ENCODE measurements at regions not wholly inside any gene's neighbourhood (a gene's known extent, or its start where the extent isn't known, plus 50 kb on each side); places are given as distances from the start of the nearest gene placed in this dataset.

DNA sequence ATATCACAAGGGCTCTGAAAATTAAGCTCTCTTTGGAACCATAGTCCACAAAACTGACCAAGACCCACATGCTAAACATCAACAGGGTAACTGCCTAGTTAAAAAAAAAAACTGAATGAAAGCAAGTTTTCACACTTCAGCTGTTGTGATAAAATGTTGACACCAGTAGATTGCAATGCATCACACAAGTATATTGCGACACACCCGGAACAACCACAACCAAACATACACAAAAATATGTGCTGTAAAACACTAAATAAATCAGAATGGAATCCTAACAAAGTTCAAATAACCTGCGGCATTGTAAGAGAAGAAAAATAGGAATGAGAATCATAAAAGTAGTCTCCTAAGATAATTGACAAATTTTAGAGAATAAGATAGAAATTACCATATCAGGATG is 710.3 kb downstream of the AACS start:
- intact Hi-C loops (cut with DNase I; ENCODE audit: low total_unique reads), result no loop called here
- H3K27ac ChIP-seq, result no peak overlapping the region
- H3K27me3 ChIP-seq, result no peaks in the 10 kb centered on the region
- DNase-seq, result no peak
- no peak for ATAC-seq
- TF ChIP-seq POLR2A (IDR thresholded peaks at IDR 0.05), result no peak
- TF ChIP-seq, protein P1, sequence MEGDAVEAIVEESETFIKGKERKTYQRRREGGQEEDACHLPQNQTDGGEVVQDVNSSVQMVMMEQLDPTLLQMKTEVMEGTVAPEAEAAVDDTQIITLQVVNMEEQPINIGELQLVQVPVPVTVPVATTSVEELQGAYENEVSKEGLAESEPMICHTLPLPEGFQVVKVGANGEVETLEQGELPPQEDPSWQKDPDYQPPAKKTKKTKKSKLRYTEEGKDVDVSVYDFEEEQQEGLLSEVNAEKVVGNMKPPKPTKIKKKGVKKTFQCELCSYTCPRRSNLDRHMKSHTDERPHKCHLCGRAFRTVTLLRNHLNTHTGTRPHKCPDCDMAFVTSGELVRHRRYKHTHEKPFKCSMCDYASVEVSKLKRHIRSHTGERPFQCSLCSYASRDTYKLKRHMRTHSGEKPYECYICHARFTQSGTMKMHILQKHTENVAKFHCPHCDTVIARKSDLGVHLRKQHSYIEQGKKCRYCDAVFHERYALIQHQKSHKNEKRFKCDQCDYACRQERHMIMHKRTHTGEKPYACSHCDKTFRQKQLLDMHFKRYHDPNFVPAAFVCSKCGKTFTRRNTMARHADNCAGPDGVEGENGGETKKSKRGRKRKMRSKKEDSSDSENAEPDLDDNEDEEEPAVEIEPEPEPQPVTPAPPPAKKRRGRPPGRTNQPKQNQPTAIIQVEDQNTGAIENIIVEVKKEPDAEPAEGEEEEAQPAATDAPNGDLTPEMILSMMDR (IDR thresholded peaks at IDR 0.05 in 4 of 5, conservative IDR thresholded peaks at IDR 0.05 in 1 of 5), result no peak
- H3K36me3 ChIP-seq, result no peaks in the 10 kb centered on the region
- no peaks in the 10 kb centered on the region for H3K4me1 ChIP-seq
- in situ Hi-C loops (cut with MboI; ENCODE audit: low sequenced_read_pairs in 4 of 4), result no loop called here
- H3K9me3 ChIP-seq, result no peaks in the 10 kb centered on the region
- H3K4me3 ChIP-seq, result no peak overlapping the region

DNA sequence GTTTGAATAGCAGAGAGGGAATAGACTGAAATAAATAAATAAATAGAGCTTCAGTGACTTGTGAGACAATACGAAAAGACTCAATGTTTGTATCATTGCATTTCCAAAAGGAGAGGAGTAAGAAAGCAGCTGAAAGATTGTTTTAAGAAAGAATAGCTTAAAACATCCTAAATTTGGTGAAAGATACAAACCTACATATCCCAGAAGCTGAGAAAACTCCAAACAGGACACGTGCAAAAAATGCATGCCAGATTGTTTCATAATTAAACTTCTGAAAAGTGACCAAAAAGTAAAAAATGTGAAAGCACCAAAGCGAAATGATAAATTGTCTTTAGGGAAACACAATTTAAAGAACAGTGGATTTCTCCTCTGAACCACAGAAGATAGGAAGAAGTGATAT is 711.0 kb downstream of the AACS start:
- ATAC-seq, result no peak
- no peak for TF ChIP-seq POLR2A (IDR thresholded peaks at IDR 0.05)
- TF ChIP-seq, protein P1 (IDR thresholded peaks at IDR 0.05 in 4 of 5, conservative IDR thresholded peaks at IDR 0.05 in 1 of 5), result no peak
- H3K36me3 ChIP-seq, result no peaks in the 10 kb centered on the region
- H3K4me3 ChIP-seq, result no peak overlapping the region
- no peaks in the 10 kb centered on the region for H3K9me3 ChIP-seq
- no peaks in the 10 kb centered on the region for H3K27me3 ChIP-seq
- in situ Hi-C loops (cut with MboI; ENCODE audit: low sequenced_read_pairs in 4 of 4) (no loop called here), intact Hi-C loops (cut with DNase I; ENCODE audit: low total_unique reads) (no loop called here)
- DNase-seq, result no peak
- no peaks in the 10 kb centered on the region for H3K4me1 ChIP-seq
- no peak overlapping the region for H3K27ac ChIP-seq

DNA sequence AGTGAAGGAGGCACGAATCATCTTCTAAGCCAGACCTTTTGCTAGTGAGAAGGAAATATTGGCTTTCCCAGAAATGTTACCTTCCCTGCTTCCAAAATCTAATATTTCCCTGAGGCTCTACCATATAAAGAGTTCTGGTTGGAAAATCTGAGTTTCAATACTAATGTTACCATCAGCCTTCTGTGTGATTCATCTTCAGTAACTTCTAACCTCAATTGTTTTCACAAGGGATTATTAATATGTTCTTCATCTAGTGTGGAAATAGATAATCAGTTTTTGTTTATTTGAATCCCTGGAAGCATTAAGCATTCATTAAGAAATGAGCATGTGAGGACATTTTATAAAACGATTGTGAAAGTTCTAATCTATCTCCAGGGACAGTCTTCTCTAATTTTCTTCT is 720.9 kb downstream of the AACS start:
- TF ChIP-seq POLR2A (IDR thresholded peaks at IDR 0.05), result no peak
- TF ChIP-seq, protein P1 (IDR thresholded peaks at IDR 0.05 in 4 of 5, conservative IDR thresholded peaks at IDR 0.05 in 1 of 5), result no peak

DNA sequence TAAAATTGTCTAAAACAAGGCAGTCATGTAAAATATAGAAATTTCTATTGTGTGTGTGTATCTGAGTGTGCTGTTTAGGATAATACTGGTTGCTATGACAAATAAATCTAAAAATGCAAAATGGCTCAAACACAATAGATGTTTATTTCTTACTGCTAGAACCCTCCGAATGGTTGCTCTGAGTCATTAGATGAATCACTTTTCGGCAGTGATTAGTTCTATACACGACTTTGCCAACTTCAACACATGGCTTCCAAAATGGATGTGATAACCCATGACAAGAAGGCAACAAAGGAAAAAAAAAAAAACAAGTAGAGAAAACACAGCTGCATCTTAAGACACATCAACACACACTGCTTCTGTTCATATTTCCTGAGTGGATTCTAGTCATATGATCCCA is 729.2 kb downstream of the AACS start:
- Histone ChIP-seq H3K27me3 (no peaks in the 10 kb centered on the region), H3K4me1 (no peaks in the 10 kb centered on the region), H3K36me3 (no peaks in the 10 kb centered on the region), H3K9me3 (no peaks in the 10 kb centered on the region), H3K27ac (no peak overlapping the region), H3K4me3 (no peak overlapping the region)
- no peak for DNase-seq
- in situ Hi-C loops (cut with MboI; ENCODE audit: low sequenced_read_pairs in 4 of 4), result no loop called here
- TF ChIP-seq, protein P1 (IDR thresholded peaks at IDR 0.05 in 4 of 5, conservative IDR thresholded peaks at IDR 0.05 in 1 of 5), result no peak
- no peak for TF ChIP-seq POLR2A (IDR thresholded peaks at IDR 0.05)
- intact Hi-C loops (cut with DNase I; ENCODE audit: low total_unique reads), result no loop called here
- no peak for ATAC-seq

More for the DNA sequence above, 720.9 kb downstream of the AACS start:
- H3K4me1 ChIP-seq, result no peaks in the 10 kb centered on the region
- DNase-seq (no peak), ATAC-seq (no peak)
- in situ Hi-C loops (cut with MboI; ENCODE audit: low sequenced_read_pairs in 4 of 4), result no loop called here
- H3K9me3 ChIP-seq, result no peaks in the 10 kb centered on the region
- intact Hi-C loops (cut with DNase I; ENCODE audit: low total_unique reads), result no loop called here
- H3K4me3 ChIP-seq, result no peak overlapping the region
- H3K27me3 ChIP-seq, result no peaks in the 10 kb centered on the region
- H3K36me3 ChIP-seq, result no peaks in the 10 kb centered on the region
- H3K27ac ChIP-seq, result no peak overlapping the region

DNA sequence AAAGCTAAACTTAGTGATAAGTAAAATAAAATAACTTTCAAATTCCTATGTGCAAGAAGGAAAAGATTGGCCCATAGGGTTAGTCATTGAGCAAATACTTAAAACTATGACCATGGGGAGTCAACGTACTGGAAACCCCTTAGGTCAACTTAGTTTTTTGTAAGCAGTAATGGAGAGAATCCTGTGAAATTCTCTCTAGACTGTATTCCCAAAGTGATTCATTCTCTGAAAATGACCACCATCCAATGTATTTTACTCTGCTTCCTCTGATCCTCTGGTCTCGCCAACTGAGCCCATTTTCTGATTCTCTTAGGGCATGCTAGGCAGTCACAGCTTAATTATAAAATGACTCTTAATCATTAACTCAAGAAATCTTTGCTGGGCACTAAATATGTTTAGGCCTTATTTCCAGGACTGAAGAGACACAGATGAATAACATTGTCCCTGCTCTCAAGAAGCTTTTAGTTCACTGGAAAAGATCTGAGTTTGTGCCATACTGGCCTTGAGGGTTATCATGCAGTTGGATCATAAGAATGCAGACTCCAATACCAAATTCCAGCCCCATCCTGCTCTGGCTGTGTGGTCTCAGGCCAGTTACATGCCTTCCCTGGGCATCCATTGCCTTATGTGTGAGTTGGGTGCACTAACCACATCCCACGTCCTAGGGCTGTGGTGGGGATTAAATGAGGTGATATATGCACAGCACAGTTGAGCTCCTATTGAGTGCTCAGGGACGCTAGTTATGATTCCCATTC is 732.4 kb downstream of the AACS start:
- TF ChIP-seq POLR2A (IDR thresholded peaks at IDR 0.05), result no peak
- TF ChIP-seq, protein P1 (IDR thresholded peaks at IDR 0.05 in 4 of 5, conservative IDR thresholded peaks at IDR 0.05 in 1 of 5), result no peak
- H3K27ac ChIP-seq, result no peak overlapping the region
- no peak overlapping the region for H3K4me3 ChIP-seq
- in situ Hi-C loops (cut with MboI; ENCODE audit: low sequenced_read_pairs in 4 of 4), result no loop called here
- H3K9me3 ChIP-seq, result no peaks in the 10 kb centered on the region
- intact Hi-C loops (cut with DNase I; ENCODE audit: low total_unique reads), result no loop called here
- no peak for ATAC-seq
- H3K4me1 ChIP-seq, result no peaks in the 10 kb centered on the region
- no peak for DNase-seq
- no peaks in the 10 kb centered on the region for H3K27me3 ChIP-seq
- no peaks in the 10 kb centered on the region for H3K36me3 ChIP-seq

All from gastrocnemius medialis (tissue), 4 donors.